GM19467 (cell line): ENCODE measurements at regions not wholly inside any gene's neighbourhood (a gene's known extent, or its start where the extent isn't known, plus 50 kb on each side); places are given as distances from the start of the nearest gene placed in this dataset.
"Not testable (repeated sequence)": the region's sequence is repeated elsewhere in the genome, so short reads cannot be mapped to it uniquely, and the experiment has no call there.

Experiments used
- ATAC-seq: cut with Tn5 transposase; IDR thresholded peaks from one replicate; pipeline ENCODE4 v1.9.1; 2021; ENCODE audit warnings: mild to moderate bottlenecking, moderate library complexity; ENCODE audit not compliant: unreplicated experiment

- ATAC-seq = no peak
These were observed 449.6 kb upstream of the POU3F2 start for GRCh38 chr6:98384801-98385200.

GRCh38 chr6:98395610-98396166, 438.7 kb upstream of the POU3F2 start:
- ATAC-seq = no peak

DNA sequence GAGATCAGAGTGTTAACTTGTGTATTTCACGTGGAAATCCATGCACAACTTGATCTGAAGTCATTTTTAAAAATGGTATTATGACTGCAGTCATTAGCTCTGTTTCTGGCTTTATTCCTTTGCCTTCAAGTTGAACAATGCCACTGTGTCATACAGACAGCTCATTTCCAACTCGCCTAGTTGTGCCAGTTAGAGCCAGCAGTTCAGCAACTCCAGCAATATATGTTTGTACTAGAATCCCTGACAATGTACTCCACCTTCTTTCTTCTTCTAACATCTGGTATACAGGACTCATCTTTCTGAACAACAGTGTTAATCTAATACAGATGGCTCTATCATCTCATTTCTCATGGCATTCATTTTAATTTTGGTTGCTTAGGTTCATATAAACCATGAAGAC, 418.3 kb upstream of the POU3F2 start:
- ATAC-seq = no peak

DNA sequence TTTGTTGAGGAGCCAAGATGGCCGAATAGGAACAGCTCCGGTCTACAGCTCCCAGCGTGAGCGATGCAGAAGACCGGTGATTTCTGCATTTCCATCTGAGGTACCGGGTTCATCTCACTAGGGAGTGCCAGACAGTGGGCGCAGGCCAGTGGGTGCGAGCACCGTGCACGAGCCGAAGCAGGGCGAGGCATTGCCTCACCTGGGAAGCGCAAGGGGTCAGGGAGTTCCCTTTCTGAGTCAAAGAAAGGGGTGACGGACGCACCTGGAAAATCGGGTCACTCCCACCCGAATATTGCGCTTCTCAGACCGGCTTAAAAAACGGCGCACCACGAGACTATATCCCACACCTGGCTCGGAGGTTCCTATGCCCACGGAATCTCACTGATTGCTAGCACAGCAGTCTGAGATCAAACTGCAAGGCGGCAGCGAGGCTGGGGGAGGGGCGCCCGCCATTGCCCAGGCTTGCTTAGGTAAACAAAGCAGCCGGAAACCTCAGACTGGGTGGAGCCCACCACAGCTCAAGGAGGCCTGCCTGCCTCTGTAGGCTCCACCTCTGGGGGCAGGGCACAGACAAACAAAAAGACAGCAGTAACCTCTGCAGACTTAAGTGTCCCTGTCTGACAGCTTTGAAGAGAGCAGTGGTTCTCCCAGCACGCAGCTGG, 417.7 kb upstream of the POU3F2 start:
- ATAC-seq = not testable (repeated sequence)

DNA sequence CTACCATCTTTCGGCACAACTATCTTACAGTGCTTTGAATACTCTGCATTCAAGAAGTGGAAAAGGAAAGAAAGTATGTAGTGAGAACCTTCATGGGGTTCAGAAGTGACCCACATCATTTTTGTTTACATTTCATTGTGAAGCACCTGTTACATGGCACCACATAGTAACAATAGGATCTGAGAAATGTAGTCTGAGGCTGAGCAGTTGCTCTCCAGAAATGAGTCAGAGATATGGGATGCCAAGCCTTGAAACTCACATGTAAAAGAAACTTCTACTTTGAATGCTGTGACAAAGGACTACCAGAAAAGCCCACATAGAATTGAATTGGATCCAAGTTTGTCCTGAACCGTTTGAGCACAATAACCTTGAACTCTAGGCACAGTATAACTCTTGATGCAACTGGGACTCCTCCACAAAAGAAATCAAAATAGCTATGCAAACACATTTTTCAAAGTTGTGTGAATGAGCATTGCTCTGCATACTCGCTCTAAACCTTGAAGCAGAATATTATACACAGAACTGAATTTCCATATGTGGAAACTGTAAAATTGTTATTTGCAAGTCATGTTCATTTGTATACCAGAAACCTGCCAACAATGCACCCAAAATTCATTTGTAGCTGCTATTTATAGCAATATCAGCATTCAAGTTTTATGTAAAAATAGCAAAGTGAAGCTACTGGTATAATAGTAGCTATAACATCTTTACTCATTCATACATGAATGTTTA, 400.9 kb upstream of the POU3F2 start:
- peak; percentile 81 for ATAC-seq

GRCh38 chr6:98443633-98444032, 390.7 kb upstream of the POU3F2 start:
- ATAC-seq = no peak

DNA sequence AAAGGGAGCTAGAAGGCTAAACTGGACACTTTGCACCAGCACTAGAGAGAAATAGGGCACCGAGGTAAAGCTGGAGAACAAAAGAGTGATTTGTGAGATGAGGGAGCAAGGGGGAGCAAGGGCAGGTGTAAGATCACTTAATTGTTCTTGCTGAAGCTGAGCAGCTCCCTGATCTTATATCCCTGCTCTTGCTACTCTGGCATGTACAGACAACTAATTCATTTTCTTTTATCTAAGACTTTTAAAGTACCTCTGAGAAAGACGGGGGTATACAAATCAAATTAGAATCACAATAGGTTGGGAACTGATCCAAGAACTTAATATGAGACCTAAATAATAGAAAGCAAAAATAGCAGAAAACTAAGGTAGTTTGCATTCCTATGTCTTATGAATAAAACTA, 381.7 kb upstream of the POU3F2 start:
- no peak for ATAC-seq

GRCh38 chr6:98454809-98455322, 379.5 kb upstream of the POU3F2 start:
- ATAC-seq = no peak

DNA sequence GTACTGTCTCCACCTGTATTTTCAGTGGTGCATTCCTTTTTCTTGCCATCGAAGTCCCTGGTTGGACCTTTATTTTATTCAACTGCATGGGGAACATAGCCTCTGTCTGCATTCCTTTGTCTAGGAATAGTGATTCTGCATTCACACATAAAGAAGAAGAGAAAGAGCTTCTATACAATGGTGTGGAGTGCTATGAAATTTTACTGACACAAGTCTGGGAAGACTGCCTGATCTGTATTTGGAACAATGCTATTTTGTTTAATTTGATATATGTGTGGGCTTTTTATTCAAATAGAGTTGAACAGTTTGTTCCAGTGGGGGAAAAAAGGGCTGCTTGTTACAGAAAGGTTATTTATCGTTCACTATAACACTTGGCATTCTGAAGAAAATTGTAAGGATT, 375.7 kb upstream of the POU3F2 start:
- ATAC-seq = no peak

DNA sequence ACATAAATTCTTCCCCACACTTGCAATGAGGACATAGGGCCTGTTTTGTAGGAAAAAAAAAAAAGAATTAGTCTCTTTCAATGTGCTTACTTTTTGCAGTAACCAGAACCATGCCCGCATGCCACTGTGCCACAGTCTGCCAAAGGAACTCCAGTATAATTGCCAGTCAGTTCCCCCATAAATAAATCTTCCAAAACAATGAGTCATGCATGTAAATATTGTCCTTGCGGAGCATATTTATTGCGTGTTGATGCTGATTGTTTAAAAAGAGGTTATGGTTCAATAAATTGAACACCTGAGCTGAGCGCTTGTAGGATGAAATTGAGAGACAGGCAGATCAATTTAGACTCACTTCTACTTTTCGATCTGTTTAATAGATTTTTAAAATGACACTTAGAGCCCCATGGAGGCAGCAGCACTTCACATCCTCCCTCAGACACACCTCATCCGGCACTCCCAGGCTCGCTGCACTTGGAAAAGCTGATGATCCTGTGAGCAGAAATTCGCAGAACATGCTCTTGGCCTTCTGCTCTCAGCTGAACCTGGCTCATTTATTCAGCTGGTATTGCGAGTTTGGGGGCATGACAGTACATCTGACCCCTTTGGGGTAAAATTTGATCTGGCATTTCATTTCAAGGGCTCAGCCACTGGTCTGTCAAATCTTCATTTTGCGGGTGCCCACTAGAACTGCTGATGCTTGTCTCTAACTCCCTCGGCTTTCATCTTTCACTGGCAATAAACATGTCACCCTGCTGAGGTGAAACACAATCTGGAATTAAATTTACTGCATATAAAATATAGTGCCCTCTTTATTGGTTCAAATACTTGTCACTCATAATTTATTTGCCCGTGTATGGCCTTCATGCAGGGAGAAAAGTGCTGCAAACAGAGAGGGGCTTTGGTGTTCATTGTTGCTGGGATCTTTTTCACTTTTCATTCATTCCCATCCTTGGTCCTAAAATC, 371.1 kb upstream of the POU3F2 start:
- ATAC-seq = no peak

GRCh38 chr6:98467091-98467490, 367.3 kb upstream of the POU3F2 start:
- ATAC-seq = no peak

GRCh38 chr6:98467902-98468301, 366.5 kb upstream of the POU3F2 start:
- ATAC-seq = no peak

DNA sequence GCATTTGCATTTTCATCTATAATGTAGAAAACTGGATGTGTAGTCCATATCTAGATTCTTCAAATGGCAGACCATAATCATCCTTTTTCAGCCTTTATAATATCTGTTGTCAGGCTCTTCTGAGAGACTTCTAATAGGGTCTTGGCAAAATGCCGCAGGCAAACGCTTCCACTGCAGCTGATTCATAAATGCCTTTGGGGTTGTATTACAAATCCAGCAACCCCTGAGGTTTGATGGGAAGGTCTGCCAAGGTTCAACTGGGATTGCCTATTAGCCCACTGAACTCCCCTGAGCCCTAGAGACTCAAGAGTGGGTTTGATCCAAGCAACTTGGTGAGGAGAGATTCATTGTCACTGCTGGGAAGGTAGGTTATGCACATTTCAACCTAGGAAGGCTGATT, 365.2 kb upstream of the POU3F2 start:
- ATAC-seq = no peak

DNA sequence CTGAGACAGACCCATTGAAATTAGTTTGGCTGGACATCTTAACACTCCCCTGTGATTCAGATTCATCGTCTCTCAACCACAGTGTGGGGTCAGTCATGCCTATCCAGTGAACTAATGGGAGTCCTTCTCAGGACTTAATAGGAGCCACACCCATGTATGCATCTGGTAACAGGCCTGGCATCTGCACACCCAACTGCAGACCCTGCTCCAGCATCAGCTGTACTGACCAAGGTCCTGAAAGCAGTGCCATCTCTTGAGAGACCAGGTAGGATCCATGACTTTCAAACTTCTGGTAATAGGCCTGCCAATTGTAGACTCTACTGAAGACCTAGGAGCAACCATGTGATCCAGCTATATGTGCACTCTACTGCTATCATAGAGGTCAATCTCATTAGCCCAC, 363.6 kb upstream of the POU3F2 start:
- no peak for ATAC-seq

GRCh38 chr6:98471444-98471843, 362.9 kb upstream of the POU3F2 start:
- ATAC-seq = no peak

- ATAC-seq = no peak
These were observed 357.1 kb upstream of the POU3F2 start for GRCh38 chr6:98477231-98477630.

- ATAC-seq = no peak
These were observed 349.7 kb upstream of the POU3F2 start for GRCh38 chr6:98484696-98485095.

- no peak for ATAC-seq
These were observed 348.8 kb upstream of the POU3F2 start for GRCh38 chr6:98485593-98485992.

DNA sequence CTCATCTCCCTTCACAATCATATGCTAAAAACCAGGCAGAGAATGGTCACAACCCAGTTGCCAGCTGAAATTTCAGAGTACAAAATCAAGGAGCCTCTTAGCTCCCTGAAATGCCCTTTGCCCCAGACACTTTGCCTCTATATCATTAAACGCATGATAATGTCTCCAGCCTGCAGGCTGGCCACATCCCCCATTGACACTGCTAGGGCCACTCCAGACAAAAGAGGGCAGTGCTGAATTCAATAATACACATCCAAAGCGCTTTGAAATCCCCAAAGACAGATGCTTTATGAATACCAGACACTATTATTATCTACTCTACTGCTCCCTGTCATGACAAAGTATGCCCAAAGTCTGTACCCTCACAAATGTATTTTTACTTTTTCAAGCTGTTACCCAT, 348.3 kb upstream of the POU3F2 start:
- no peak for ATAC-seq

DNA sequence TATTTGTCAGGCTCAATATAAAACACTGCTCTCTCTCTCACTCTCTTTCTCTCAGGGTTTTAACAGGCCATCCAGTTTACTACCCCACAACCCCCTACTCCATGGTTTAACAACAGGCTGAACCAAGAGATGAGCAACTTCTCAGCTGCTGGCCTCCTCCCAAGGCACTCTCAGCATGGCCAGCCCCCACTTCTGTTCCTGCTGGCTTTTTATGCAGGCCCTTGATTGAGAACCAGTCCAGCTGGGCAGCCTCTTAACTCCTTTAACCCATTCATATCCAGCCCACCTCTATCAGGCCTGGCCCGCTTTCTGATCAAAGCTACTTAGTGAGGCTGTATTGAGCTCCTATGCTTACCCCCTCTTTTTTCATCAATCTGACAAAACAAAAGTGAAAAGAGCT, 346.8 kb upstream of the POU3F2 start:
- no peak for ATAC-seq

GRCh38 chr6:98498144-98498775, 336.1 kb upstream of the POU3F2 start:
- ATAC-seq = no peak
